IPS-NIHi7 (cell line): ENCODE measurements at regions not wholly inside any gene's neighbourhood (a gene's known extent, or its start where the extent isn't known, plus 50 kb on each side); places are given as distances from the start of the nearest gene placed in this dataset.
A peak's percentile ranks its signal among the peaks of the same experiment; 100 is the strongest.

Experiments
- DNase-seq: peaks from one replicate; pipeline ENCODE4 v3.0.0; 2012; ENCODE audit warnings: mixed read lengths; ENCODE audit errors: extremely low spot score

DNA sequence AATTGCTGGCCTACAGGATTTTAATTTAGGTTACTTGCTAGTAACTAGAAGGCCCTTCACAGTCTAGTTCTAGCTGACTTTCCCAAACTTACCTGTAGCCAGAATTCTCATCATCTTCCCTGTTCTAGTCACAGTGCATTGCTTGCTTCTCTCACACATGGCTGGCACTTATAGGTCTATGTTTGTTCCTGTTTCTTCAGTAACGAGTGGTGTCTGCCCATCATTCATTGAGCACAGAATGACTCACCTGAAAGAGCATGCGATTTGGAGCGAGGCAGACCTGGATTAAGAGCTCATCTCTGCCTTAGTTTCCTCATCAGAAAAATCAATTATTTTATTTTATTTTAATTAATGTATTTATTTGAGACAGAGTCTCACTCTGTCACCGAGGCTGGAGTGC is 201.7 kb upstream of the ANK2 start:
- DNase-seq = no peak

DNA sequence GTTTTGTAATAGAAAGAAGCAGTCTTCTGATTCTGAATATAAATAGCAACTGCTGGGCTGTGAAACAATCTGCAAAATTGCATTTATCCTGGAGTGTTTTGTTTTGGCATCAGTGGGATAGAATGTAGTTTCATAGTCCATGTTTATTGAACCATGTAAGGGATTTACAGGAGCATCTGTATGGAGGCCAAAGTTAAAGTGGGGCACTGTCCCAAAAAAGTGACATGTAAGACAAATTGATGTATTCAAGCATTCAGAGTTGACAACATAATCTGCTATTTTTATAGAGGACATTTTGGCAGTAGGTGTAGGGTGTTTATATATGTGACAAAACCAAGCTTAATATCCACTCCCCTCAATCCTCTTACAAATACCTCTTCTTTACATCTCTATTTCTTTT is 200.5 kb upstream of the ANK2 start:
- no peak for DNase-seq

DNA sequence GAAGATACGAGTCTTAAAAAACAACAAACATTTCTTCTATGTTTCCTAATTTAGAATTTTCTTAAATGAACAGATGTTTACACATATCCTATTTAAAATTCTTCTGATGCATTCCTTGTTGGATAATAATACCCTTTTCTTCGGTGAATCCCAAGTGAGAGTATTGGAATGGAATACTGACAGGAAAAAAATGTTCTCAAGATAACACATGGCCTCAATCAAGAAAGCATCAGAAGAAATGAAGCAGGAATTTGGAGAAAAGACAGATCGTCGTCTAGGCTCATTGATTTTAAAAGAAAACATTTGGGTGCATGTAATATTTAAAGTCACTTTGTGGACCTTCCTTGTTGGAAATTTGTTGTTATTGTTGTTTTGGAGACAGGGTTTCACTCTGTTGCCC is 196.9 kb upstream of the ANK2 start:
- DNase-seq = no peak

DNA sequence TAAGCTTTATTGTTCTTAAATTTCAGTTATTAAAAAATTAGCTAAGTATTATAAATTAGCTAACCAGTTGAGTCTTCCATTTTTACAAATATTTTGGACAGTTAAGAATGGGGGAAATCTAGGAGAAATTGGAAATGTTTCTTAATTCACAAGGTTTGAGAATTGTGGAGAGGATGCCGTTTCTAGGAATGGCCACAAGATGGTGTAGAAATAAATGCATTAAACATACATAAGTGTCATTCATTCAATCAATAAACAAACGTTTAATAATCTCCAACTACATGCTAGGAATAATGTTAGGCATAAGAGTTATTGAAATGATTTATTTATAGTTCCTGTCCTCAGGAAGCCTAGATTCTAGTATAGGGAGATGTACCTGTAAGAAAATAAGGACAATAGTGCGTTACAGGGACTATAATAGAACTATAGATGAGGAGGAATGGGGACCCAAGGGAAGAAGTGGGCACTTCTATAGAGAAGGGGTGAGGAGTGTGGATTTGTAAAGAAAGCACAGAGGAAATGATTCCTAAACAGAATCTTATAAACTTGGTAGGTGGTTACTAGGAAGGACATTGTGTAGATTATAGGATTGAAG is 195.7 kb upstream of the ANK2 start:
- DNase-seq = no peak

DNA sequence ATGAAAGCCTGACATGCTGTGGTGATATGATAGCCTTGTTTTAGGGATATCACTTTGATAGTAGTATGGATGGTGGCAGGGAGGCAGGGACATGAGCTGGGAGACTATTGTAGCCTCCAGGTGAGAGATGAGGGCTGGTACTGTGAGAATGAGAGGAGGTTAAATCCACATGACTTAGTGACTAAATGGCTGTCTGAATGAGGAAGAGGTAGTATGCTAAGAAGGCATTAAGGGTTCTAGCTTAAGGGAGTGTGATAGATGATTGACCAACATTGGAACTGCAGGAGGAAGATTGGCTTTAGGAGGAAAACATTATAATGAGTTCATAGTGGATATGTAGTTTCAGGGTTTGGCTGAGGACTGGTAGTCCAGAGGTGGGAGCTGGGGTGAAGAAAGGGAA is 195.0 kb upstream of the ANK2 start:
- DNase-seq = no peak

DNA sequence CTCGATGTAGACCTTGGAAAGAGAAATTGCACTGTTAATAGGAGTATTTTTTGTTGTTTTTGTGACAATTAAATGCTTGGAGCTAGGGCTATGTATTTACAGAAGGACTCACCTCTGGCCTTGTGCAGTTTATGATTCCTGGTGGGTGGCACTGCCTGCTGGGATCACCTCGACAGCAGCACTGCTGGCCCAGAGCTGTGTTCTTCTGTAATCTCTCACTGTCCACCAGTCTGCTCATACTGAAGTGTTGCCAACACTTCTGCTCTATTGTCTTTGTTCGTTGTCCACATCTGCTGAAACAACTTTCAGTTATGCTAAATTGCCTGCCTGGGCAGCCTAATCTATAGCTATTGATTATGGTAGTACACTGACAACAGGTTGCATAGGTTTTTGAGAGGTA is 194.4 kb upstream of the ANK2 start:
- no peak for DNase-seq

DNA sequence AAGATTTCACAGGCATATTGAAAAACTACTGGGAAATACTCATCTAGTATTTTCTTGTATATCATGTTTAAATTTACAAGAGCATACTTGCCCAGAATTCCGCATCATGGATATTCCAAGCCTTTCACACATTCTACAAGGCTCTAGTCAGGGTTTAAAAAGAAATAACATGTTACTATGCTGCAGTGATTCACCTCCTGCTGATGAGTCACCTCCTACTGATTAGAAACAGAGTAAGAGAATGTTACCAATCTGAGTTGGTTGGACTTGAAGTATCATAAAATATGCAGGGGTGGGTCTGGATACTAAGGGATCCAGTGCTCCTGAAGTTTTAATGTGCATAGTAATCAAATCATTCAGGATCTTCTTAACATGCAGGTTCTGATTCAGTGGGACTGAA is 192.0 kb upstream of the ANK2 start:
- peak; percentile 34 for DNase-seq

DNA sequence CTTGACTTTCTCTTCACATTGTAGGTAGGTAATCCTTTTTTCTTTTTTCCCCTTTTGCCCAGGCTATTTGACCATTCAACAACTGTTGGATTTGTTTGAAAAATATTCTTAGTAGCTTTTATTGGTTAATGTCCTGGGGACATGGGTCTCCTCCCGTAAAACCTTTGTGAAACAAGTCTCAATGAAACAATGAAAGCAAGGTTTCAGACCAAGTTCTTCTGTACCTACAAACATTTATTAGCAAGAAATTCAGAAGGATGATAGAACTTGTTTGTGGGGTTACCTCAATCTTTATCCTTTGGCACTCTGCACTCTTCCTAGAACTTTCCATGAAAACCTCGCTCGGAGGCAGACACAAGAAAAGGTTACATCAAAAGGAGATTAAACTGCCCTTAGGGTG is 190.7 kb upstream of the ANK2 start:
- no peak for DNase-seq

DNA sequence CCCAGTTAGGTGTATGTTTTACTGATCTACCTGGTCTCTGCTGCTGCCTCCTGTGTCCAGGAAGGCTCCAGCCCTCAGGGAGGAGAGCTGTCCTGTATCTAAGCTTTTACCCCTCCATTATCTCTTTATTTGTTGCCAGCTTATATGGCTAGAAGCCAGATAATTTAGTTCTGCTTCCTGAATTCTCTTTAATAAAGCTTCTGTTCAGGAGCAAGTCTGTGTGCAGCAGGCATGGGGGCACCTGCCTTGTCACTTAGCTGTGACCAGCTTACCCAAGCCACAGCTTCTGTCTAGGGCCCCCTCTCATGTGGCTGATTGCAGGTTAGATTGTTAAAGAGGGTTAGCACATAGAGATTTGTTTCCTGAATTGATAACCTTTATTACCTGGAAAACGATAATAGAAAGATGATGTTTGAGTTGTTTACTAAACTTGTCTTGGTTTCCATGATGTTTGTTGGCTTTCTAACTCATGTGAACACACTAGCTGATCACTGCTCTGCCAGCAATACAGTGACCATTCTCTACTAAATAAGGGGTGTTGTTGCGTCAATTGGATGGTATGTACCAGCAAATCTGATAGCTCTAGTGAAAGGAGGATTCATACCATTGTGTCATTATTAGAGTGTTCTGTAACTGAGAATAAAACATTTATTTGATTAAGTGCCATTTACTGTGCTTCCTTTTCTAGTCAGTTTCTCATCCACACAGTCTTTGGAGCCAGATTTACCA is 189.8 kb upstream of the ANK2 start:
- DNase-seq = no peak

DNA sequence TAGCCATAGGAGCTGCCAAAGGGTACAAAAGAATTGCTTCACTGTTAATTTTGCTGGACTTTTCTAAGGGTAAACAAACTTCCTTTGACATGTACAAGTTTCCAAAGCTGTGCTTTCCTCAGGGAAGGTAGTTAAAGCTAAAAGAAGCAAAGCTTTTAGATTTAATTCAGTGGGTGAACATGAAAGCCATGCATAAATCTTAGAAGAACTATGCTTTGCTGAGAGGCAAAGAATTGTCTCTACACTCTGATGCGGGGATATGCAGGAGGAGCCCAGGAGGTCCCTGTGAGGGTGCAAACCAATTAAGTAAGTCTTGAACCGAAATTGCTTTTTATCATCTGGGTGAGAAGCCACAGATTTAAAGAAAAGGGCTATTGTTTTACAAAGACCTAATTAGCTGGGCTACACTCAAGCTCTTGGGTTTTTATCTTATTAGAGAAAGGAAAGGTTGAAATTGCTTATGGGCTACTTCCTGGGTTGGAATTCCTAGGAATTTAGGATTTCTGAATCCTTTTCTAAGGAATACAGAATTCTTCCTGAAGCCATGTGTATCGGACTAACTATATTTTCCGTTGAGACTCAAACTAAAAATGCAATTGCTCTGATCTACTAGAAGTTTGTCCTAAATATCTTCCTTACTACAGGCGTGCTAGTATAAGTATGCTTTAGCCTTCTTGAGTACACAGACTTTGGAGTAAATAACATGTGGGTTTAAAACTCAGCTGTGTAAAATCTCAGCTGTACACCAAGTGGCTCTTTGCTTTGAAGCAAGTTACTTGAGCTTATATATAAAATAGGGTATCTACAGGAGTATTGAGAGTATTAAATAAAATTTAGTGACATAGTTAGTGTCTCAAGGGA is 188.4 kb upstream of the ANK2 start:
- no peak for DNase-seq

DNA sequence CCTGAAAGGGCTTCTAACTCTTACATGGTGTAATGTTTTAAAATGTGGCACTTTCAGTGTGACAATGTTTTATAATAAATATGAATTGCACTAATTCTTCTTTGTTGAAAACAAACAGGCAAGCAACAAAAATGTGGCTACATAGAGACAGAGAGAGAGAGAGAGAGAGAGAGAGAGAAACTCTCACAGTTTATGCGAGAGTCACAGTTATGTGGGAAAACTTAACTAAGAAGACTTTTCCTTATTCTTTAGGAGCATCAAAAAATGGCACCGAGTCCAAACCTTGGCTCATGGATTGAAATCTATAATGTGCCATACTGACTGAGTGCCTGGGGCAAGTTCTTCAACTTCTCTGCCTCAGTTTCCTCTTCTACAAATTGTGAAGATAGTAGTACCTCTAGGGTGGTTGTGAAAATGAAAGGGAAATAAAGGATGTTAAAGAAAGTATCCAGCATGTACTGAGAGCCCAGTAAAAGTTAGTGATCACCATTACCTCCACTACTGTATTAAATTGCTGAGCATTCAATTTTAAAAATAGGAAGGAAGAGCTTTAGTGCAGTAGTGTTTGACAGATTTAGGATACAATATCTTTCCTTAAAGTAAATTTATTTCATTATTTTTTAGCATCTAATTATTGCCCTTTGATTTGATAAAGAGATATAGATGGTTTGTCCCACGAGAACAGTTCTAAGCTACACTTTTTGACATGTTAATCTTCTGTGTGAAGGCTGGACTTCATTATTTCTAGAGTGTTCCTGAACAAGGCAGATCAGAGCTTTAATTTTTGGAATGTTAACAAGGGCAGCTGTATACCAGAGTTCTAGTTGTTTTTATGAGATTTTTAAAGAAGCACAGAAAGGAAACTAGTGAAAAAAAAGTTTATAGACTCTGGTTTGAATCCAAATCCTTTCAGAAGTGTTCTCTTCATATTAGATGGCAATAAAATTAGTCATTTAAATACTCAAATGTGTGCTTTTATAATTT is 187.5 kb upstream of the ANK2 start:
- no peak for DNase-seq

DNA sequence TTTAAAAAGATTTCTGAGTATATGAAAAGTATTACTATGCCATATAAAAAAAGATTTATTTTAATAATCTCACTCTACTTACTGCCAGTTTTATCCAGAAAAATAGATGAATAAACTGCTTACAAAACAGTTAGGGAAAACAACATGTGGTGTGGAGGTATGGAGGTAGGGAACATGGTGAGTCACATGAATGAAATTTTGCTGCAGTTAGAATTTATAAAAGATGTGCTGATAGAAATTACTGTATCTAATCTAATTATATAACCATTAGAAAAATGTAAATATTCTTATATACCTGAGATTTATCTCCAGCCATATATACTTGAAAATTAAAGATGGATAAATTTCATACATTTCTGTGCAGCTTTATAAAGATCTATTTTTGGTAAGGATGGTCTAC is 184.0 kb upstream of the ANK2 start:
- DNase-seq = no peak

DNA sequence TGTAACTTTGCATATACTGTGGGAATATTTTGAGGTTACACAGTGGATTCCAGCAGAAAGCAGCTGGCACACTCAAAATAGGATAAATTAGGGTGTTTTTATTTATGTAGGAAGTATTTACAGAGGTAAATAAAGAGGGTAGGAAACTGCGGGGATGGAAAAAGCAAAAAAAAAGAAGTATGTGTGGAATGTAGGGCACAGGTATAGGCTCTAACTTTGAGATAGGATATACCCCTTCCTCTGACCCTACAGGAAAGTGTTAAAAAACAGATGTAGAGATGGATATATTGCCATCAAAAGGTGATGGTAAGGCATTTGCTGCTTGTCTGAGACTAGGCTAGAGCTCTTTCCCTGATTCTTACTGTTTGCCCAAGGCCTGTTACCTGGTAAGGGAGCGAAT is 173.1 kb upstream of the ANK2 start:
- no peak for DNase-seq

DNA sequence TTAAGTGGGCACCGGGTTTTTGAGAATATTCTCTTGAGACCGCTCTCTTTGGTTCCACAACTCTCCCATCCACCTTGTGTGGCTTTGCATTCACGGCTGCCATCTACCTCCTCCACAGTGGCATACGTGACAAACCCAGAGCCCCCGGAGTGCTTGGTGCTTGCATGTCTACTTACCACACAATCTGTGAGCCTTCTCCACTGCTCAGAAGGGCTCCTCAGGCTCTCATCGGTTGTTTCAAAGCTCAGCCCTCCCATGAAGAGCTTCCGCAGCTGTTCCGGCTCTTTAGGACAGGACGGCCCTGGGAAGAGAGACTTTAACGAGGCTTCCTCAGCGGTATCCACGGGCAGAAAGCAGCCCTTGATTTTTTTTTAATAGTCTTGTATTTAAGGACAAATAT is 167.6 kb upstream of the ANK2 start:
- DNase-seq = no peak

DNA sequence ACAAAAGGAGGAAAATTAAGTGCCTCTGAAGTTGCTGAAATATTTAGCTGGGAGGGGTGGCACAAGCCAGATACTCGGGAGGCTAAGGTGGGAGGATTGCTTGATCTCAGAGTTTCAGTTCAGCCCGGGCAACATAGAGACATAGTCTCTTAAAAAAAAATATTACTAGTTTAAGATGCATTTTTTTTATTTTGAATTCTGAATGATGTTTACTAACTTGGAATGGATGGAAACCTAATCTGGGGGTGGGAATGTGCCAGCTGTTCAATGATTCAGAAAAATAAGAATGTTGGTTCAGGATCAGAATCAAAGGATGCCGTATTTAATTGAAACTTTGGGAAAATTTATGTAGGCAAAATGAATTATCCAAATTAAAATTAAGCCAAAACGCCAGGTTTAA is 167.2 kb upstream of the ANK2 start:
- DNase-seq = no peak

DNA sequence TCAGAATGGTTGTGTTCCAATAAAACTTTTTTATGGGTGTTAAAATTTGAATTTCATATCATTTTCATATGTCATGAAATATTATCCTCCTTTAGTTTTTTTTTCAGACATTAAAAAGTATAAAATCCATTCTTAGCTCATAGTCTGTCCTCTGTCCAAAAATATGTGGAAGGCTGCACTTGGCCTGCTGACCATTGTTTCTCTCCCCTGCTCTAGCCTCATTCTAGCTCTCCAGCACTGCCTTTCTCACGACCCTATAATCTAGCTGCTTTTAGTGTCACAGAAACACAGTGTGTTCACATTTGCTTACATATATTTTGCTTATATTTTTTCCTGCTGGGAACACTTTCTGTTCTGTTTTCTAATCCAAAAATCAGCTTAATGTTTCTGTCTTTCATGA is 165.0 kb upstream of the ANK2 start:
- DNase-seq = no peak

DNA sequence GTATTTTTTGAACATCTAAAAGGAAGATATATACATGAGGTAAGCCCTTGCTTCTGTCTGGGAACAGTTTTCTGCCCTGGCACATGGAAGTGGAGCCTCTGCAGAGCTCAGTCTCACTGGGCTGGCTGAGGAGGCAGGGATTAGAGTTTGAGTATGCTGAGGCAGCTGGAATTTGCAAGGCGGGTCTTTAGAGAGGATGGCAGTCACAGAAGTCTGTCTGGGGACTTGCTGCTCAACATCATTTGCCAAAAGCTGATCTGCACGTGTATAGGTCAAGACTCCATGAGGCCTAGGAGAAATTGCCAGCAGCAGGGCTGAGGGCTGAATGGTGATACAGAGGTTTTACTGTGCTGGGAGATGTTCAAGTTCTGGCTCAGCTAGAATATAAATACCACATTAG is 163.6 kb upstream of the ANK2 start:
- DNase-seq = no peak

DNA sequence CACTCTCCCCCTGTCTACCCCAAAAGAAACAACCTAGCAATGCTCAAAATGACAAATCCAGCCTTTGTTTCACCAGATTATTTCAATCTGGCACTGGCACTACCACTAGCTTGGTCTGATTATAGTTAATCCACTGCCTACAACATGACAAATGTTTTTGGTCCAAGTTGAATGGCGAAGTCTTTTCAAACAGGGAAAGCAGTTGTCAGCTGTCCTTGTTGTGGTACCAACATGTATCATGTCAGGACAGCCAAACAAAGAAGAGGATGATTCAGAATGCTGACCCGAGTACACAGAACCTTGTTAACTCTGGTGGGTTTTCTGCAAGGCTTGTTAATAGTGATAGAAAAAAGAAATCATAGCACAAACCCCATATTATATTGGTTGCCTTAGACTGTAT is 160.8 kb upstream of the ANK2 start:
- no peak for DNase-seq

DNA sequence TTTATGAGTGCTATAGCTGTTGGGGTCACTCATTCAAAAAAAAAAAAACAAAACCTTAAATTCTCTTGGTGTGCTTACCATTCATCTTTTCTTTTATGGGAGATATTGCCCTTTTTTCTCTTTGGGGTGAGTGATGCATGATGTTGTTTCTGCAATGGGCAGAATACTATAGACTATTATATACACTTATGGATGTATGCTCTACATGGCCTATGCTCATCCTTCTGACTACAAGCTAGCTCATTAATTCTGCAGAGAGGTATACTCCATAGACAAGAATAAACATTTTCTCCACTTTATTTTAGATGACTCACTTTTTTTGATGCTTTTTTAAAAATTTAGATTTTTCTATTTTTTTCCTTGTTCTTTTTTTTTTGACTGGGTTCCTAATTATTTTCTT is 160.3 kb upstream of the ANK2 start:
- DNase-seq = no peak

DNA sequence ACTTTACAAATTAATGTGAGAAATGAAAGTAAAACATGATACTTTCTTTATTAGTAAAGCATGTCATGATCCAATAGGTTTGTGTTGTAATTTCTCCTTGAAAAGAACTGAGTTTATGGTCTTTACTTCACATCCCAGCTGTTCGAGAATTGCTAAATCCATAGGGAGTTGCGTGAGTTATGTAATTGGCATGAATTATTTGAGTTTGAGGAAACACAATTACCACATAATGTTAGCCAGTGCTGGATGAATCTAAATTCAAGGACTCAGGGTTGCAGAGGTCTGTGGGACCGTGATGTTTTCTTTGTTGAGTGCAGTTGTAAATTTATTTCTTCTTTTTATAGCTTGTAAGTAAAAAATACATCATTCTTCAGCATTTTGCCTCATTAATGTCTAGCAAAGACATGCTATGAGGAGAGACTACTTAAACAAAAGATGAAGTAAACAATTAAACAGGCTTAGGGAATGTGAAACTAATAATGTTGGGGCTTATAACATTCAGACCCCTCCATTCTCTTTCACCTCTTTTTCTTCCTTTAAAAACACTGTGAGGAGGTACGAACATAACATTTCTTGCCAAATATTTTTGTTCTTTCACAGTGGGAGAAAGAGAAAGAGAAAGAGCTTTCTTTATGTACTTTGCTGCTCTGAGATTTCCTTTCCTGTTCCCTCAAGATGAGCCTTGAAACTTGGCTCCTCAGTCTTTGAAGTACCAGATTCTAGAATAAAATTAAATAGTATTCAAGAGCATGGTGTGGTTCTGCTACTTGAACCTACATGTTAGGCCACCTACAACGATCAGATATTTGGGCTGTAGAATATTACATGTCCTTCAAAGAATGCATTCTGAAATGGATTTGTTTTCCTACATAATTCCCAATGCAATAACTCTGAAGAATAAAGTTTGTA is 159.6 kb upstream of the ANK2 start:
- DNase-seq = no peak

DNA sequence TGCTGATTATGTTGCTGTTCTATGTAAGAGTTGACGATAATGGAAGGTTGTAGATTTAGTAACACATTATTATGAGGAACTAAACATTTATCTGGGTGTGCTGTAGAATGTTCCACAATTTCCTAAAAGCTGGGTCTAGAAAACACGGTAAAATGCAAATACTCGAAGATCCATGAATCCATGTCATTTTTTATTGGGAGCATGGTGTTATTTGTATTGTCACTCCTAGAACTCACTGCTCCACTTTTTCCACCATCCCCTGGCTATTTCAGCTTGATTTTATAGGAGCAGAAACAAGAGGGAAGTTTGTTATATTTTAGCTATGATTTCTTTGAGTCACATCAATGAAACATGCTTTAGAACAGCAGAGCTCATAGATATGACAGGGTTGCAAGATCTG is 155.0 kb upstream of the ANK2 start:
- DNase-seq = no peak
